ENCODE measurements at regions not wholly inside any gene's neighbourhood (a gene's known extent, or its start where the extent isn't known, plus 50 kb on each side); places are given as distances from the start of the nearest gene placed in this dataset.

- no peak for DNase-seq
Measured at GRCh38 chrX:69083361-69083760, 81.9 kb downstream of the PJA1 start.

GRCh38 chrX:69082753-69083150 is 82.5 kb downstream of the PJA1 start:
- DNase-seq, result no peak

GRCh38 chrX:69082055-69082752 is 83.0 kb downstream of the PJA1 start:
- DNase-seq, result no peak

- no peak for DNase-seq
Measured at GRCh38 chrX:69080855-69081465, 84.3 kb downstream of the PJA1 start.

GRCh38 chrX:69079268-69079667 is 86.0 kb downstream of the PJA1 start:
- DNase-seq, result no peak

- DNase-seq, result no peak
Measured at GRCh38 chrX:69077895-69078455, 87.3 kb downstream of the PJA1 start.

GRCh38 chrX:69076088-69076487 is 89.2 kb downstream of the PJA1 start:
- DNase-seq, result no peak

GRCh38 chrX:69074726-69075125 is 90.5 kb downstream of the PJA1 start:
- no peak for DNase-seq

GRCh38 chrX:69073721-69074120 is 91.5 kb downstream of the PJA1 start:
- DNase-seq, result no peak

- DNase-seq, result no peak
Measured at GRCh38 chrX:69073241-69073640, 92.0 kb downstream of the PJA1 start.

GRCh38 chrX:69072486-69073006 is 92.7 kb downstream of the PJA1 start:
- DNase-seq, result no peak

- DNase-seq, result no peak
Measured at GRCh38 chrX:69070949-69071650, 94.2 kb downstream of the PJA1 start.

- DNase-seq, result no peak
Measured at GRCh38 chrX:69069876-69070275, 95.4 kb downstream of the PJA1 start.

GRCh38 chrX:69069086-69069445 is 96.2 kb downstream of the PJA1 start:
- DNase-seq, result no peak

GRCh38 chrX:69068301-69069085 is 96.8 kb downstream of the PJA1 start:
- DNase-seq, result no peak

GRCh38 chrX:69067841-69068240 is 97.4 kb downstream of the PJA1 start:
- no peak for DNase-seq

- DNase-seq, result no peak
Measured at GRCh38 chrX:69066966-69067525, 98.2 kb downstream of the PJA1 start.

GRCh38 chrX:69066021-69066757 is 99.1 kb downstream of the PJA1 start:
- DNase-seq, result no peak

- no peak for DNase-seq
Measured at GRCh38 chrX:69065451-69065850, 99.8 kb downstream of the PJA1 start.

GRCh38 chrX:69063486-69063885 is 101.8 kb downstream of the PJA1 start:
- no peak for DNase-seq

GRCh38 chrX:69062493-69062892 is 102.8 kb downstream of the PJA1 start:
- no peak for DNase-seq
